Cardiac septum (tissue), 1 donor: ENCODE measurements at regions not wholly inside any gene's neighbourhood (a gene's known extent, or its start where the extent isn't known, plus 50 kb on each side); places are given as distances from the start of the nearest gene placed in this dataset.

Experiments used
- DNase-seq: peaks from one replicate; pipeline ENCODE4 v3.0.0-alpha.2; 2020; ENCODE audit warnings: low spot score
- intact Hi-C: fragments of 100-400 bp; cut with DNase I; formaldehyde crosslinking; loops from one replicate; pipeline ENCODE4 v1.14.0; 2022
- donor health status: DM: no; HTN: no; CAD: no.

GRCh38 chr12:87930033-87930432 is 99.2 kb downstream of the C12orf50 start:
- intact Hi-C loops: no loop called here

GRCh38 chr12:87929346-87929745 is 99.9 kb downstream of the C12orf50 start:
- DNase-seq: no peak
- intact Hi-C loops: no loop called here

More at GRCh38 chr12:87930033-87930432, 99.2 kb downstream of the C12orf50 start:
- DNase-seq: no peak

GRCh38 chr12:87928031-87928430 is 101.2 kb downstream of the C12orf50 start:
- DNase-seq: no peak
- intact Hi-C loops: no loop called here

GRCh38 chr12:87925021-87925420 is 104.2 kb downstream of the C12orf50 start:
- intact Hi-C loops: no loop called here

GRCh38 chr12:87924149-87924548 is 105.1 kb downstream of the C12orf50 start:
- no peak for DNase-seq
- intact Hi-C loops: no loop called here

More at GRCh38 chr12:87925021-87925420, 104.2 kb downstream of the C12orf50 start:
- no peak for DNase-seq

- no peak for DNase-seq
- intact Hi-C loops: no loop called here
These were observed 105.8 kb downstream of the C12orf50 start for GRCh38 chr12:87923361-87923760.

- DNase-seq: no peak
- intact Hi-C loops: no loop called here
These were observed 106.5 kb downstream of the C12orf50 start for GRCh38 chr12:87922736-87923135.

GRCh38 chr12:87921621-87922020 is 107.6 kb downstream of the C12orf50 start:
- intact Hi-C loops: no loop called here
- DNase-seq: no peak

GRCh38 chr12:87920139-87920538 is 109.1 kb downstream of the C12orf50 start:
- DNase-seq: no peak
- intact Hi-C loops: no loop called here

GRCh38 chr12:87901457-87901856 is 127.7 kb downstream of the C12orf50 start:
- intact Hi-C loops: no loop called here

GRCh38 chr12:87897662-87898061 is 131.5 kb downstream of the C12orf50 start:
- intact Hi-C loops: no loop called here
- no peak for DNase-seq

More at GRCh38 chr12:87901457-87901856, 127.7 kb downstream of the C12orf50 start:
- DNase-seq: no peak

GRCh38 chr12:87883806-87884205 is 145.4 kb downstream of the C12orf50 start:
- DNase-seq: no peak
- intact Hi-C loops: no loop called here

GRCh38 chr12:87879141-87879540 is 150.1 kb downstream of the C12orf50 start:
- DNase-seq: no peak
- intact Hi-C loops: no loop called here

- DNase-seq: no peak
- intact Hi-C loops: no loop called here
These were observed 158.4 kb downstream of the C12orf50 start for GRCh38 chr12:87870493-87871460.

- DNase-seq: no peak
- intact Hi-C loops: no loop called here
These were observed 159.1 kb downstream of the C12orf50 start for GRCh38 chr12:87870061-87870460.

- intact Hi-C loops: no loop called here
- no peak for DNase-seq
These were observed 162.5 kb downstream of the C12orf50 start for GRCh38 chr12:87866578-87867292.

- intact Hi-C loops: no loop called here
- no peak for DNase-seq
These were observed 167.4 kb downstream of the C12orf50 start for GRCh38 chr12:87861791-87862190.

GRCh38 chr12:87853448-87854003 is 175.7 kb downstream of the C12orf50 start:
- no peak for DNase-seq
- intact Hi-C loops: no loop called here

GRCh38 chr12:87849074-87849473 is 180.1 kb downstream of the C12orf50 start:
- DNase-seq: no peak
- intact Hi-C loops: no loop called here

- intact Hi-C loops: no loop called here
- no peak for DNase-seq
These were observed 180.8 kb downstream of the C12orf50 start for GRCh38 chr12:87848248-87848868.
